ENCODE measurements at regions not wholly inside any gene's neighbourhood (a gene's known extent, or its start where the extent isn't known, plus 50 kb on each side); places are given as distances from the start of the nearest gene placed in this dataset.
A peak's percentile ranks its signal among the peaks of the same experiment; 100 is the strongest.

DNA sequence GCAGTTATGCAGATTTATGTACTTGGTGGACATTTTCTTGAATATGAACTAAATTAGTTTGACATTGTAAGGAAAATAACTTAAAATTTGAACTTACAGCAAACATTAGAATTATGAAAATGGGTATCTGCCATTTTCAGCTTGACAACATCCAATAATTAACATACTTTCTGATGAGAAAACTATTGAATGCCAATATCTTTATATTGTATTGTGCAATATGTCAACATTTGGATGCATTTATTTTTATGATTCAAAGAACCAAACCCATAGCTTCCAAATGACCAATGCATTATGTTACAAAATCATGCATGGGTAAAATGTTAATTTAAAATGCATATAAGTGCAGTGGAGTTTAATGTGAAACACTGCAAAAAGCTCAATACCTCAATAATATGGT lies 562.5 kb downstream of the TRAM1L1 start:
- no peaks in the 10 kb centered on the region for H4K20me1 ChIP-seq (ENCODE audit: insufficient read depth, low read length, poor library complexity, severe bottlenecking)
- no peaks in the 10 kb centered on the region for H3K36me3 ChIP-seq (ENCODE audit: insufficient read depth, low read length)
- peaks cover 15% of the 10 kb centered on the region for H3K4me1 ChIP-seq (ENCODE audit: insufficient read depth, low read length, poor library complexity, severe bottlenecking)
- no peak overlapping the region for H3K9ac ChIP-seq (ENCODE audit: low read depth, low read length, poor library complexity, severe bottlenecking)
- H3K27me3 ChIP-seq (ENCODE audit: insufficient read depth, low read length, poor library complexity, severe bottlenecking) = no peaks in the 10 kb centered on the region
- H3K4me3 ChIP-seq (ENCODE audit: low read length, poor library complexity, severe bottlenecking) = no peak overlapping the region
- TF ChIP-seq EZH2phosphoT487 (IDR thresholded peaks at IDR 0.05; ENCODE audit: borderline replicate concordance) = no peak
- TF ChIP-seq, protein P1, sequence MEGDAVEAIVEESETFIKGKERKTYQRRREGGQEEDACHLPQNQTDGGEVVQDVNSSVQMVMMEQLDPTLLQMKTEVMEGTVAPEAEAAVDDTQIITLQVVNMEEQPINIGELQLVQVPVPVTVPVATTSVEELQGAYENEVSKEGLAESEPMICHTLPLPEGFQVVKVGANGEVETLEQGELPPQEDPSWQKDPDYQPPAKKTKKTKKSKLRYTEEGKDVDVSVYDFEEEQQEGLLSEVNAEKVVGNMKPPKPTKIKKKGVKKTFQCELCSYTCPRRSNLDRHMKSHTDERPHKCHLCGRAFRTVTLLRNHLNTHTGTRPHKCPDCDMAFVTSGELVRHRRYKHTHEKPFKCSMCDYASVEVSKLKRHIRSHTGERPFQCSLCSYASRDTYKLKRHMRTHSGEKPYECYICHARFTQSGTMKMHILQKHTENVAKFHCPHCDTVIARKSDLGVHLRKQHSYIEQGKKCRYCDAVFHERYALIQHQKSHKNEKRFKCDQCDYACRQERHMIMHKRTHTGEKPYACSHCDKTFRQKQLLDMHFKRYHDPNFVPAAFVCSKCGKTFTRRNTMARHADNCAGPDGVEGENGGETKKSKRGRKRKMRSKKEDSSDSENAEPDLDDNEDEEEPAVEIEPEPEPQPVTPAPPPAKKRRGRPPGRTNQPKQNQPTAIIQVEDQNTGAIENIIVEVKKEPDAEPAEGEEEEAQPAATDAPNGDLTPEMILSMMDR (conservative IDR thresholded peaks at IDR 0.05; ENCODE audit: low read length) = no peak
- no peak overlapping the region for H3K4me2 ChIP-seq (ENCODE audit: low read depth, low read length, poor library complexity, severe bottlenecking)
- H3K79me2 ChIP-seq (ENCODE audit: insufficient read depth, low read length) = no peaks in the 10 kb centered on the region
- no peaks in the 10 kb centered on the region for H3K9me3 ChIP-seq (ENCODE audit: insufficient read depth, low read depth, low read length)
- H3K9me2 ChIP-seq (replicated peaks; ENCODE audit: low read depth, low read length) = no peaks in the 10 kb centered on the region
- peak overlapping the region; percentile 45; the same call in 1 of the 2 replicates for H2AFZ ChIP-seq (ENCODE audit: low read length)
- H3F3A ChIP-seq (ENCODE audit: low read depth) = no peaks in the 10 kb centered on the region

DNA sequence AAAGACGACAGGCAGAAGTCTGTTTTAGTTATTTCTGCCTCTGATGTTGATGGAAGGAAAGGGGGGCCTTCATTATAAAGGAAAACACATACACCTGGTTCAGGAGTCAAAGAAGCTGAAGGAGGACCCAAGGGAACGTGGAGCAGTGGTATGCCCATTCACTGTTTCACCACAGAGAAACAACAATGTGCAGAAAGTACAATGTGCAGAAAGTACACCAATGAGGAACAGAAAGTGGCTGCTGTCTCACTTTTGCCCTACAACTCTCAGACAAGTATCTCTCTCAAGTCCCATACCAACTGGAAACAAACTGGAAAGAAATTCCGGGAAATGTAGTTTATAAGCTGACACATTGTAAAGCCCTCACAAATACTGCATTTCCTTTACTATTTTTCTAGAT lies 564.5 kb downstream of the TRAM1L1 start:
- H3K4me2 ChIP-seq (ENCODE audit: low read depth, low read length, poor library complexity, severe bottlenecking) = no peak overlapping the region
- H3K36me3 ChIP-seq (ENCODE audit: insufficient read depth, low read length) = no peaks in the 10 kb centered on the region
- H3K79me2 ChIP-seq (ENCODE audit: insufficient read depth, low read length) = no peaks in the 10 kb centered on the region
- no peak overlapping the region for H3K9ac ChIP-seq (ENCODE audit: low read depth, low read length, poor library complexity, severe bottlenecking)
- H2AFZ ChIP-seq (ENCODE audit: low read length) = no peak overlapping the region
- no peaks in the 10 kb centered on the region for H3K27me3 ChIP-seq (ENCODE audit: insufficient read depth, low read length, poor library complexity, severe bottlenecking)
- TF ChIP-seq EZH2phosphoT487 (IDR thresholded peaks at IDR 0.05; ENCODE audit: borderline replicate concordance) = no peak
- TF ChIP-seq, protein P1 (conservative IDR thresholded peaks at IDR 0.05; ENCODE audit: low read length) = no peak
- no peaks in the 10 kb centered on the region for H4K20me1 ChIP-seq (ENCODE audit: insufficient read depth, low read length, poor library complexity, severe bottlenecking)
- no peaks in the 10 kb centered on the region for H3F3A ChIP-seq (ENCODE audit: low read depth)
- no peaks in the 10 kb centered on the region for H3K9me2 ChIP-seq (replicated peaks; ENCODE audit: low read depth, low read length)
- H3K4me1 ChIP-seq (ENCODE audit: insufficient read depth, low read length, poor library complexity, severe bottlenecking) = peaks cover 13% of the 10 kb centered on the region
- H3K4me3 ChIP-seq (ENCODE audit: low read length, poor library complexity, severe bottlenecking) = no peak overlapping the region
- H3K9me3 ChIP-seq (ENCODE audit: insufficient read depth, low read depth, low read length) = no peaks in the 10 kb centered on the region

DNA sequence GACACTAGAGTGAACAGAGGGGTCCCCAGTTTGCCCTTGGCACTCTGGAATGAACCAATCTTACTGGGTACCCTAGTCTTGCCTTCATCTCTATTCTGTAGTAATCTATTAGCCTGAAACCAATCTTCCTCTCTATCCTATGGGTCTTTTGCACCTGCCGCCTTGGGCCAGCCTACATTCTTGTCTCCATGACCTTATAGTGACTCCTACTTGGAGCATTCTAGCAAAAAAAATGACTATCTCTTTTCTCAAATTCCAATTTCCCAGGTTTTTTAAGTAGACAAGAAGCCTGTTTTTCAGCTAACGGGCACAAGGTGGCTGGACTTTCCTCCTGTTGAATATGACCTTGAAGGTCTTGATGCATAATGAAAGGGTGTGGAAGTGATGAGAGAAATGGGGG lies 568.7 kb downstream of the TRAM1L1 start:
- H3K4me2 ChIP-seq (ENCODE audit: low read depth, low read length, poor library complexity, severe bottlenecking) = no peak overlapping the region
- H3K36me3 ChIP-seq (ENCODE audit: insufficient read depth, low read length) = no peaks in the 10 kb centered on the region
- H3K79me2 ChIP-seq (ENCODE audit: insufficient read depth, low read length) = no peaks in the 10 kb centered on the region
- H3K4me1 ChIP-seq (ENCODE audit: insufficient read depth, low read length, poor library complexity, severe bottlenecking) = peaks cover 8% of the 10 kb centered on the region
- H3K4me3 ChIP-seq (ENCODE audit: low read length, poor library complexity, severe bottlenecking) = no peak overlapping the region
- H3K27me3 ChIP-seq (ENCODE audit: insufficient read depth, low read length, poor library complexity, severe bottlenecking) = no peaks in the 10 kb centered on the region
- no peaks in the 10 kb centered on the region for H4K20me1 ChIP-seq (ENCODE audit: insufficient read depth, low read length, poor library complexity, severe bottlenecking)
- H3F3A ChIP-seq (ENCODE audit: low read depth) = no peaks in the 10 kb centered on the region
- no peaks in the 10 kb centered on the region; the same call in 1 of the 2 replicates for H3K9me3 ChIP-seq (ENCODE audit: insufficient read depth, low read depth, low read length)
- H3K9ac ChIP-seq (ENCODE audit: low read depth, low read length, poor library complexity, severe bottlenecking) = no peak overlapping the region
- H3K9me2 ChIP-seq (replicated peaks; ENCODE audit: low read depth, low read length) = no peaks in the 10 kb centered on the region
- no peak overlapping the region for H2AFZ ChIP-seq (ENCODE audit: low read length)
- TF ChIP-seq, protein P1 (conservative IDR thresholded peaks at IDR 0.05; ENCODE audit: low read length) = no peak
- no peak for TF ChIP-seq EZH2phosphoT487 (IDR thresholded peaks at IDR 0.05; ENCODE audit: borderline replicate concordance)
